Erythroblast (primary cell): ENCODE measurements at regions not wholly inside any gene's neighbourhood (a gene's known extent, or its start where the extent isn't known, plus 50 kb on each side); places are given as distances from the start of the nearest gene placed in this dataset.

Experiments used
- GATA1 ChIP-seq: IDR thresholded peaks from 2 replicates; pipeline ENCODE4 v1.6.1; 2011; ENCODE audit warnings: low read depth, mild to moderate bottlenecking, control low read depth, low read length, moderate library complexity
- POLR2A ChIP-seq: IDR thresholded peaks from 2 replicates; pipeline ENCODE4 v1.6.1; 2011; ENCODE audit warnings: mild to moderate bottlenecking, low read length

DNA sequence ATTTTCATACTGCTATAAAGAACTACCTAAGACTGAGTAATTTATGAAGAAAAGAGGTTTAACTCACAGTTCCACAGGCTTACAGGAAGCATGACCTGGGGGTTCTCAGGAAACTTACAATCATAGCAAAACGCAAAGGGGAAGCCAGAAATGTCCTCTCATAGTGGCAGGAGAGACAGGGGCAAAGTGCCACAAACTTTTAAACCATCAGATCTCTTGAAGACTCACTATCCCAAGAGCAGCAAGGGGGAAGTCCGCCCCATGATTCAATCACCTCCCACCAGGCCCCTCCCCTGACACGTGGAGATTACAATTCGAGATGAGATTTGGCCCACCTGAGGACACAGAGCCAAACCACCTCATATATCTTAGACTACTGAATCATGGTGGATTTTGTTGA, 198.7 kb downstream of the KCTD12 start:
- TF ChIP-seq POLR2A, result no peak
- TF ChIP-seq GATA1, result no peak
